ENCODE measurements at regions not wholly inside any gene's neighbourhood (a gene's known extent, or its start where the extent isn't known, plus 50 kb on each side); places are given as distances from the start of the nearest gene placed in this dataset.

DNA sequence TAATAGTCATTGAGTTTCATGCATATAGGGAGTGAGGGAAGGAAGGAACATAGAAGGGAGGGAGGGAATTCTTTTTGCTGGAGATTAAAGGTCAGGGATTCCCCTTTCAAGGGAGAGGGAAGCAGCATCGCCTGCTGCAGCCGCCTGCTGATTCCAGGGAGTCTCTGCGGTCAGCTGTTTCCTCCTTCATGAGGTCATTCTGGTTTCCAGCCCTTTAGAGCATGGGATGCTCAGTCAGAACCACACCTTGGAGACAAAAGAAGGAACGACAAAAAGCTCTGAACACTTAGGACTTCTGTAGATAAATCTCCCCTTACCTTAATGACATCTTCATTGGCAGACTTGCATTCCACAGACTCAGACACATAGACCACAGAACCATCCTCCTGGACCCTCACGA lies 923.0 kb upstream of the TMEM132C start:
- H3K4me2 ChIP-seq (replicated peaks; ENCODE audit: low read depth, low read length, poor library complexity, severe bottlenecking): no peak overlapping the region
- no peak overlapping the region for H3K27ac Mint-ChIP-seq
- H3K27ac ChIP-seq (ENCODE audit: low read length in 2 of 2): no peak overlapping the region
- no peaks in the 10 kb centered on the region for H3K36me3 ChIP-seq (replicated peaks in 1 of 2; ENCODE audit: control extremely low read depth in 1 of 2, control insufficient read depth in 1 of 2, extremely low read depth in 1 of 2, insufficient read depth in 2 of 2, low read length in 1 of 2)
- H3K4me3 ChIP-seq (ENCODE audit: control extremely low read depth in 1 of 5, extremely low read depth in 1 of 5, insufficient read depth in 1 of 5, low read depth in 2 of 5, low read length in 4 of 5): no peak overlapping the region
- no peaks in the 10 kb centered on the region for H4K20me1 ChIP-seq (ENCODE audit: control insufficient read depth, insufficient read depth, low read length, poor library complexity, severe bottlenecking)
- 85% methylated on average over 5 of the region's 5 CpGs for WGBS (ENCODE audit: insufficient coverage)
- no peaks in the 10 kb centered on the region for H3K4me1 Mint-ChIP-seq
- POLR2A ChIA-PET: no interaction called here
- ATAC-seq (ENCODE audit: low read depth): no peak
- peaks cover 2% of the 10 kb centered on the region for H3K9me3 Mint-ChIP-seq (ENCODE audit: insufficient read depth)
- no peaks in the 10 kb centered on the region for H3K4me1 ChIP-seq (ENCODE audit: control insufficient read depth in 2 of 2, insufficient read depth in 2 of 2, low read length in 2 of 2)
- H2AFZ ChIP-seq (ENCODE audit: insufficient read depth, low read depth, low read length, poor library complexity, severe bottlenecking): no peak overlapping the region
- TF ChIP-seq EZH2 (IDR thresholded peaks at IDR 0.05; ENCODE audit: borderline replicate concordance, insufficient read depth, low read depth, low read length, poor library complexity, severe bottlenecking) (no peak), CTCF (IDR thresholded peaks at IDR 0.05) (no peak)
- DNase-seq: no peak
- H3K9me3 ChIP-seq (ENCODE audit: control extremely low read depth in 1 of 3, control insufficient read depth in 2 of 3, insufficient read depth in 1 of 3, low read length in 2 of 3): peaks cover 0 to 14% (median 0%) of the 10 kb centered on the region in 3 donors
- H3K27me3 ChIP-seq (replicated peaks in 1 of 4; ENCODE audit: control extremely low read depth in 1 of 4, control insufficient read depth in 3 of 4, insufficient read depth in 4 of 4, low read length in 3 of 4): no peaks in the 10 kb centered on the region
- H3K4me3 Mint-ChIP-seq: no peak overlapping the region
- H3K27me3 Mint-ChIP-seq: no peaks in the 10 kb centered on the region
- H3K79me2 ChIP-seq (ENCODE audit: control insufficient read depth, insufficient read depth, low read length): no peaks in the 10 kb centered on the region
- CTCF ChIA-PET: no interaction called here
- H3K9ac ChIP-seq (ENCODE audit: low read length): no peak overlapping the region
- intact Hi-C loops (cut with micrococcal nuclease): no loop called here

- Histone ChIP-seq H3K9me3 (ENCODE audit: control extremely low read depth in 1 of 3, control insufficient read depth in 2 of 3, insufficient read depth in 1 of 3, low read length in 2 of 3) (peaks cover 0 to 24% (median 0%) of the 10 kb centered on the region in 3 donors), H3K4me3 (ENCODE audit: control extremely low read depth in 1 of 5, extremely low read depth in 1 of 5, insufficient read depth in 1 of 5, low read depth in 2 of 5, low read length in 4 of 5) (no peak overlapping the region), H3K9ac (ENCODE audit: low read length) (no peak overlapping the region), H3K79me2 (ENCODE audit: control insufficient read depth, insufficient read depth, low read length) (no peaks in the 10 kb centered on the region), H4K20me1 (ENCODE audit: control insufficient read depth, insufficient read depth, low read length, poor library complexity, severe bottlenecking) (no peaks in the 10 kb centered on the region), H3K27me3 (replicated peaks in 1 of 4; ENCODE audit: control extremely low read depth in 1 of 4, control insufficient read depth in 3 of 4, insufficient read depth in 4 of 4, low read length in 3 of 4) (no peaks in the 10 kb centered on the region), H2AFZ (ENCODE audit: insufficient read depth, low read depth, low read length, poor library complexity, severe bottlenecking) (no peak overlapping the region), H3K4me2 (replicated peaks; ENCODE audit: low read depth, low read length, poor library complexity, severe bottlenecking) (no peak overlapping the region), H3K36me3 (replicated peaks in 1 of 2; ENCODE audit: control extremely low read depth in 1 of 2, control insufficient read depth in 1 of 2, extremely low read depth in 1 of 2, insufficient read depth in 2 of 2, low read length in 1 of 2) (no peaks in the 10 kb centered on the region), H3K27ac (ENCODE audit: low read length in 2 of 2) (no peak overlapping the region), H3K4me1 (ENCODE audit: control insufficient read depth in 2 of 2, insufficient read depth in 2 of 2, low read length in 2 of 2) (no peaks in the 10 kb centered on the region)
- Mint-ChIP-seq H3K27ac (no peak overlapping the region), H3K4me3 (no peak overlapping the region), H3K27me3 (no peaks in the 10 kb centered on the region), H3K9me3 (ENCODE audit: insufficient read depth) (peaks cover 4% of the 10 kb centered on the region), H3K4me1 (no peaks in the 10 kb centered on the region)
- TF ChIP-seq EZH2 (IDR thresholded peaks at IDR 0.05; ENCODE audit: borderline replicate concordance, insufficient read depth, low read depth, low read length, poor library complexity, severe bottlenecking) (no peak), CTCF (IDR thresholded peaks at IDR 0.05) (no peak)
- ChIA-PET POLR2A (no interaction called here), CTCF (no interaction called here)
- WGBS (ENCODE audit: insufficient coverage): 89% methylated on average over 11 of the region's 11 CpGs
- no peak for ATAC-seq (ENCODE audit: low read depth)
- no peak for DNase-seq
- intact Hi-C loops (cut with micrococcal nuclease): no loop called here
Observed at GRCh38 chr12:127351481-127352010, 915.4 kb upstream of the TMEM132C start.

All from B cell (primary cell).